ENCODE measurements at regions not wholly inside any gene's neighbourhood (a gene's known extent, or its start where the extent isn't known, plus 50 kb on each side); places are given as distances from the start of the nearest gene placed in this dataset.

- DNase-seq (no peak), ATAC-seq (no peak)
- POLR2A ChIA-PET, result no interaction called here
- Mint-ChIP-seq H3K27ac (no peak overlapping the region), H3K4me1 (ENCODE audit: low read depth) (no peaks in the 10 kb centered on the region), H3K36me3 (ENCODE audit: low read depth) (no peaks in the 10 kb centered on the region), H3K9me3 (no peaks in the 10 kb centered on the region), H3K27me3 (peaks cover 11% of the 10 kb centered on the region), H3K4me3 (no peak overlapping the region)
- no peak for TF ChIP-seq CTCF (IDR thresholded peaks at IDR 0.05)
- CTCF ChIA-PET, result interaction anchor here (1.5 kb wide), 1 partner anchor 14 kb away, joined by 6 read pairs; no protein-coding TSS in a partner anchor
- intact Hi-C loops (cut with micrococcal nuclease), result no loop called here
Measured at GRCh38 chr3:30185872-30186271, 420.5 kb upstream of the TGFBR2 start.

- H3K27me3 Mint-ChIP-seq, result peaks cover 11% of the 10 kb centered on the region
- TF ChIP-seq CTCF (IDR thresholded peaks at IDR 0.05), result no peak
- no peak overlapping the region for H3K4me3 Mint-ChIP-seq
- H3K4me1 Mint-ChIP-seq (ENCODE audit: low read depth), result no peaks in the 10 kb centered on the region
- no peaks in the 10 kb centered on the region for H3K36me3 Mint-ChIP-seq (ENCODE audit: low read depth)
- intact Hi-C loops (cut with micrococcal nuclease), result no loop called here
- ATAC-seq (no peak), DNase-seq (no peak)
- ChIA-PET POLR2A (no interaction called here), CTCF (interaction anchor here (1.7 to 3.0 kb wide), 2 partner anchors 12 to 144 kb away, joined by 5 to 23 read pairs; no protein-coding TSS in a partner anchor)
- H3K9me3 Mint-ChIP-seq, result no peaks in the 10 kb centered on the region
- H3K27ac Mint-ChIP-seq, result no peak overlapping the region
Measured at GRCh38 chr3:30186741-30187219, 419.6 kb upstream of the TGFBR2 start.

- POLR2A ChIA-PET, result no interaction called here
- CTCF ChIA-PET, result interaction anchor here (1.5 to 3.0 kb wide), 3 partner anchors 11 to 565 kb away, joined by 3 to 23 read pairs (median 5); no protein-coding TSS in a partner anchor
- H3K27ac Mint-ChIP-seq, result no peak overlapping the region
- TF ChIP-seq CTCF (IDR thresholded peaks at IDR 0.05), result no peak
- H3K4me3 Mint-ChIP-seq, result no peak overlapping the region
- intact Hi-C loops (cut with micrococcal nuclease), result no loop called here
- no peaks in the 10 kb centered on the region for H3K36me3 Mint-ChIP-seq (ENCODE audit: low read depth)
- peaks cover 11% of the 10 kb centered on the region for H3K27me3 Mint-ChIP-seq
- DNase-seq (no peak), ATAC-seq (no peak)
- no peaks in the 10 kb centered on the region for H3K4me1 Mint-ChIP-seq (ENCODE audit: low read depth)
- H3K9me3 Mint-ChIP-seq, result no peaks in the 10 kb centered on the region
Measured at GRCh38 chr3:30187366-30187765, 419.0 kb upstream of the TGFBR2 start.

- TF ChIP-seq CTCF (IDR thresholded peaks at IDR 0.05), result no peak
- Mint-ChIP-seq H3K4me3 (no peak overlapping the region), H3K27me3 (peaks cover 11% of the 10 kb centered on the region), H3K36me3 (ENCODE audit: low read depth) (no peaks in the 10 kb centered on the region), H3K9me3 (no peaks in the 10 kb centered on the region), H3K4me1 (ENCODE audit: low read depth) (no peaks in the 10 kb centered on the region), H3K27ac (no peak overlapping the region)
- ChIA-PET CTCF (interaction anchor here (1.3 to 3.0 kb wide), 3 partner anchors 10 to 564 kb away, joined by 3 to 23 read pairs (median 5); no protein-coding TSS in a partner anchor), POLR2A (no interaction called here)
- ATAC-seq, result no peak
- intact Hi-C loops (cut with micrococcal nuclease), result no loop called here
- no peak for DNase-seq
Measured at GRCh38 chr3:30188713-30189112, 417.7 kb upstream of the TGFBR2 start.

GRCh38 chr3:30189900-30190299, 416.5 kb upstream of the TGFBR2 start:
- intact Hi-C loops (cut with micrococcal nuclease), result loop anchor here (10.0 kb wide), 1 partner anchor 175 kb away; no protein-coding TSS in a partner anchor
- Mint-ChIP-seq H3K27ac (no peak overlapping the region), H3K4me3 (no peak overlapping the region), H3K36me3 (ENCODE audit: low read depth) (no peaks in the 10 kb centered on the region), H3K27me3 (peaks cover 9% of the 10 kb centered on the region), H3K9me3 (no peaks in the 10 kb centered on the region), H3K4me1 (ENCODE audit: low read depth) (no peaks in the 10 kb centered on the region)
- ChIA-PET CTCF (interaction anchor here (3.9 kb wide), 1 partner anchor 147 kb away, joined by 17 read pairs; no protein-coding TSS in a partner anchor), POLR2A (no interaction called here)
- TF ChIP-seq CTCF (IDR thresholded peaks at IDR 0.05), result no peak
- ATAC-seq (no peak), DNase-seq (no peak)

Data from activated CD8-positive, alpha-beta T cell treated with anti-CD3 and anti-CD28 coated beads for 36 hours (primary cell).